NCI-H1417 treated with DMSO at 0.1 percent for 48 hours (cell line): ENCODE measurements at regions not wholly inside any gene's neighbourhood (a gene's known extent, or its start where the extent isn't known, plus 50 kb on each side); places are given as distances from the start of the nearest gene placed in this dataset.

Experiments used
- DNase-seq: peaks from one replicate; lab custom pipeline; 2025; lab: John Stamatoyannopoulos, UW

DNA sequence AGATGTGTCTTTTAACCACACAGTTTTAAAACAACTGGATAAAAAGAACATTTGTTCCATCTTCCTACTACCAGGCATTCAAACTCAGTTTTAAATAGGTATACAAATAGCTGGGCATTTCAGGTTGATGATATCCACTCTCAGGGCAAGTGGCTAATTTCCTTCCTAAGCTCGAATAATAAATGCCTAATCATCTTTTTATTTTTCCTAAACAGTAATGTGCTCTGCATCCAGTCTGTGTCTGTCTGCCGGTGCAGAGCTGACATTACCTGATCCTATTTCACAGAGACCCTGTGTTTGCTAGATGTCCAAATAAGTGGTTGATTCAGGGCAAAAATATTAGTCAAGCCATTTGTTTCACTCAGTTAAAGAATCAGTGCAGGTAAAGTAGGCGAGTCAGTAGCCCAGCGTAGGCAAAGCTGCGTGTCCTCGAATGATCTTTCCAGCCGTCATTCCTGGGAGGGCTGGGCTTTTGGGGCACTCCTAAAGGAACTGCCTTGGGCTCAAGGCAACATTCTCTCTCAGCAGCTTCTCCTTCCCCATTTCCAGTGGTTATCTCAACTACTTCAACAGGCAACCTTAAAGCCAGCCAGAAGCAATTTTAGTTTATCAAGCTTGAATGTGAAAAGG is 74.2 kb upstream of the BMP2 start:
- DNase-seq = no peak

DNA sequence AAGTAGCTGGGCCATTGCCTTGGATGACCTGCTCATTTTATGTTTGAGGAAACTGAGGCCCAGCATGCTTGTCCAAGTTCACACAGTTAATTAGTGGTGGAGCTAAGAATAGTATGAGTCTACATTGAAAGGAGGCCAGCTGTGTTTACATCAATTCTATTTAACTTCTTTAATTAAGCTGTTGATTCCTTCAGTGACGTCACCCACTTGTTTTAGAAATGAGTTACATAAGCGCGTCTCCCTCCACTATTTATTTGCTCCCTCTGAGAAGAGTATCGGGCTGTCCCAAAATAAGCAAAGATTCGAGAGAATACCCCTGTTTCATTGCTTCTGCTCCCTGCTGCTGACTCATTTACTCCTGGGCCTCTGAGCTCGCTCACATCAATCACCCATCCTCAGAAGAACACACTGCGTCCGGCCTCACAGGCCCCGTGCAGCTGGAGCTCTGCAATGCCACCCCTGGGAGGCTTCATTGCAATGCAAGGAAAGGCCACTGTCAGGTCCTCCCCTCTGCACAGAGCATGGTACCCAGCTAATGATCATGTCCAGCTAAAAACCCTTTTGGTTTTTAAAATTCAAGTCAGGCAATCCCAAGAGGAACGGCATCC is 74.8 kb upstream of the BMP2 start:
- no peak for DNase-seq

DNA sequence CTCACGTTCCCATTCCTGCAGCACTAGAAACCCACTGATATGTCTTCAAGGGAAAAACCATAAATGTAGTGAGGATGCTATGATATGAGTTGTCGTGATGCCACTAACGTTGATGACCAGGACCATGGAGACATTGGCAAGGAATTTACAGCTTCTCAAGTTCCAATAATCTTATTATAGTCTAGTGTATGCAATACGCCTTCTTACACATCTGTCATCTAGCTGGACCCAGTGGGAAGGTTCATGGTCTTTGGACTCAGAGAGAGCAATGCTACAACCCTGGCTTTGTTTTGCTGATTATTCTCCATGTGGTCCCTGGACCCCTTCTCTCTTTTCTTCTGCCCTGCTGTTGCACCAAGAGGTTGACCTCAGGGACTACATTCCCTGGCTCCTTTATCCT is 76.0 kb upstream of the BMP2 start:
- no peak for DNase-seq

DNA sequence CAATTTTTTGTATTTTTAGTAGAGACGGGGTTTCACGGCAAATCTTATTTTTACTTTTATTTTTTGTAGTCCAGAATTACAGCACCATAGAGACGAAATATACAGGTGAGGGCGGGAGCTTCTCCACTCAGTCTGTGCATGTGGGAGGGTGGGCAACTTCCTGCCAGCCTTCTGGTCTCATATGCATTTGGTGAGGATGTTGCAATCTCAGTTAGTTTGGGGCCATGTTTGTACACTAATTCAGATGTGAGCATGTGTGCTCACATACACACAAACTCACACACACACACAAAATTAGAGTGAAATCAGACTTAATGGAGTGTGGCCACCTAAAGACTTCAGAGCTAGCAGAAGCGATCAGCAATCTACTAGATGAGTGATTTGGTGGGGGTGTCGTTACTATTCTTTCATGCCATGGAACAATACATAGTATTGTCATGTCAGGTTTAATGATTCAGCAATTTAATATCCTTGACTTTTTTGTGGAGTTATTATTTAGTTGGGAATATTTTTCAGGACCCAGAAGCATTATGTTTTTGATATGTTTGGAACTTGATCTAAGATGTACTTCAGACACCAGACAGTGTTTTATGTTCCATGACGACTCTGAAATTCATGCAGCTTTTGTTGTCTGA is 78.0 kb upstream of the BMP2 start:
- DNase-seq = no peak

DNA sequence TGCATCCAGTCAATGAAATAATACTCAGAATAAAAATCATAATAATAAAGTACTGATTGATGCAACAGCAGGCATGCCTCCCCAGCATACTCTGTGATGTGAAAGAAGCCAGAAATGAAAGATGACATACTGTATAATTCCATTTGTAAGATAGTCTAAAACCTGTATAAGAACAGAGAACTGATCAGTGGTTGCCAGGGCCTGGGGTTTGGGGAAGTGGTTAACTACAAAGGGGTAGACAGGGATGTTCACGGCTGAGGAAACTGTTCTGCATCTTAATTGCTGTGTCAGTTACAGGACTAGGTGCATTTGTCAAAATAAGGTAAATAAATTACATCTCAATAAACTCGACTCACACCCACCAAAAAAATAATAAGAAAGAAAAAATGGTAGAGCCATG is 81.3 kb upstream of the BMP2 start:
- no peak for DNase-seq

DNA sequence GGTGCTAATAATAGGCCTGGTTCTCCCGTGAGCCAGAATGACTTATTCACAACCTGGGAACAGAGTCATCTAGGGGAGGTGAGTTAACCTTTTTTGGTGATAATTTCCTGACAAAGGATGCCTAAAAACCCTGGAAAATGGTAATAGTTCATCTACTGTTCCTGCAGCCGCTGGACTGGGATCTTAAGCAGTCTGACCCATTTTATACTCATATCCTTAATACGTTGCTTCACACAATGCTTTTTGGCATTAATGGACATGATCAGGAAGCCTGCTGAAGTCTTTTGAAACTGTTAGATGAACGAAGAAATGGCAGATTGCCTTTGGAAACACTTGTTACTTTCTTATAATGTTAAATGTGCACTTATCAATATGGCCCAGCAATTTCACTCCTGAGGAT is 81.9 kb upstream of the BMP2 start:
- no peak for DNase-seq

DNA sequence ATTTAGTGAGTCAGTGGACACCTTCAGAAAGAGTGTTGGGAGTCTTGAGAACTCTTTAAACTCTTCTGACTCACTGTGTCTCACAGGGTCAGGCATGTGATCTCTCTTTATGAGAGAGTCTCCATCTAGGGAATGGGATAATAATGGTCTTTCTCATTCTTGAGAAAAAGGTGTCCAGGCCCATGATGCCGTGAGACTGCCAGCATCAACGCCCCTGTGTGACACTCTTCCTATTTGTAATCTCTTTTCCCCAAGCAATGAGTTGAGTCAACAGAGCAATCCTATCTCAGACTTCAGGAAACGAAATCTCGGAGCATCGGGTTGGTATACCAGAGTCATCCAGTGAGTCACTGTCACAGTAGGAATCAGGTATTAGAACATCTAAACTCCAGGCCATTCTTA is 82.3 kb upstream of the BMP2 start:
- no peak for DNase-seq

DNA sequence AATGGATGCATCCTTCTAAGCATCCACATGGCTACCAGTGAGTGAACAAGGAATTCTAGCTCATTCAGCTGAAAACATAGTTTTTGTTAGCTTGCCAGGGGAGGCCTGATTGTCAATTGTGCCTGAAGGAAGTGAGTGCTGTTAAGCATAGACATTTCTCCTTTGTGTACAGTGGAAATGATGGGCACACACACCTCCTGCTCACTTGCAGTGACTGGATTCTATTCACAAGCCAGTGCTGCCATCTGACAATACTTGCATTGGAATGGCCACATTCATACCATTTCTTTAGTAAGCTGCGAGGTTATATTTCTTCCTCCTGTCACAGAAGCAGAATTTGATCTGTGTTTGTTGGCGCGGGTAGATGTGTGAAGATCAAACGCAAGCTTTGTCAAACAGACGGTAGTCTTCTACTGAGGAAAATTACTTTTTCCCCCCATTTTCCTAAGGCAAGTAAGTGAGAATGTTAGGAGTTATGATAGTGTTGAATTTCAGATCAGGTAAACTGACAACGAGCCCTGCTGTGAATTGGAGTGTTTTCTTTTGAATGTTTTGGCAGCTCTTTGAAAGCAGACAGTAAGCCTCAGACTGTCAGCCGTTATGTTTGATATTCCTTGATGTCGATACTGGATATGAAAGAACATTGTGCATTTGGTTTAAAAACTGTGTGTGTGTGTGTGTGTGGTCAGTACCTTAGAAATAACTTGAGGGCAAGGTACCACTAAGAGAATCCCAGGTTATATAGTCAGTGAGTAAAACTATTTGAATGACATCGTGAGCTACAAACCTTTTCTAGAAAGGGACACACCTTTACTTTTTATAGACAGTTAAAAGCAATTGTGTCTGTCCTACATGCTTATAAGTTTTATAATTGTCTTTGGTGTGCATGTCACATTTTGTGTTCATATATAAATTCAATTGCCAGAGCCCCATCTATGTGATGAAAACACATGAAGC is 84.2 kb upstream of the BMP2 start:
- no peak for DNase-seq

DNA sequence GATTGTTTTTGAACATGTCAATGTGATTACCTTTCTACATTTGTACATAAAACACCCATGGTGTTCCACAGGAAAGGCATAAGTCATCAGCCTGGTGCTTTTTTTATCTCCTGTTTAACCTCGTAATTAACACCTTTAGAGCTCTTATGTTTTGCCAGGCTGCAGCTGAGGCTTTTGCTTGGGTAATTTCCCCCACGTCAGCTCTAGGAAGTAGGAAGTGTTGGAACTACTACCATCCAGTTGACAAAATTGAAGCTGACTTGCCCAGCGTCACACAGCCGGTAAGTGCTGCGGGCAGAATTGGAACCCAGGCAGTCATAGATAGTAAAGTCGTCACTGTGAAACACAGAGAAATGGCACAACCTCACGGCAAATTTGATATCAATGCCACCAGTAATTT is 86.6 kb upstream of the BMP2 start:
- peak; percentile 52 for DNase-seq

DNA sequence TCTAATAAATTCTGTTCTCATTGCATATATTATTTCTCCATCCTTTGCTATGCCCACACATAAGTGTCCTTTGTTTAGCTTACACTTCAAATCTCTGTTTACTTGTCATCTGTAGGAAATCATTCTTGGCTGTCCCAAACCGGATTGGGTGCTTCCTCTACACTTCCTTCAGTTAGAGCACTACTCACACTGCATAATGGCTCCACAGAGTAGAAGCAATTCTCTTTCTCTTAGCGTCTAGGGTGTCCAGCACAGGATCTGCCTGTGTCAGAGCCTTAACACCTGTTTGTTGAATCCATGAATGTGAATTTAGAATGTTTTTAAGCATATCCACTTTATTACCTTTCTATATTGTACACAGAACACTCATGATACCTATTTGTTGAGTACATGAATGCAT is 87.0 kb upstream of the BMP2 start:
- peak; percentile 52 for DNase-seq

DNA sequence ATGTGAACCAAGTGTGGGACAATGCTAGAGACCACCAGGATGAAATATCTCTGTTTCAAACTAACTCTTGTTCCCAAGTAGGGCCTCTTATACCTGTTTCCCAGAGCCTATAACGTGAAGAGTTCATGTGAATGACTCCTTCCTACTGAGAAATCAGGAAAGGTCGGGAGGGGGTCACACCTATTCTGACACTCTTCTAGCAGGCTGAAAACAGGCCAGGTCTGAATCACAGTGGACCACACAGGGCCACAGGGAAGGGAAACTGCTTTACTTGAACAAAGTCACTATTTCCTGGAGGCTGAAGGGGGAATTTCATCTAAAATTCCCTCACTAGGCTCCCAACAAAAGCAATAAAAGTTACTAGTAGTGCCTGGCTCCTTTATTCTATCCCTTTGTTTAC is 88.4 kb upstream of the BMP2 start:
- no peak for DNase-seq

DNA sequence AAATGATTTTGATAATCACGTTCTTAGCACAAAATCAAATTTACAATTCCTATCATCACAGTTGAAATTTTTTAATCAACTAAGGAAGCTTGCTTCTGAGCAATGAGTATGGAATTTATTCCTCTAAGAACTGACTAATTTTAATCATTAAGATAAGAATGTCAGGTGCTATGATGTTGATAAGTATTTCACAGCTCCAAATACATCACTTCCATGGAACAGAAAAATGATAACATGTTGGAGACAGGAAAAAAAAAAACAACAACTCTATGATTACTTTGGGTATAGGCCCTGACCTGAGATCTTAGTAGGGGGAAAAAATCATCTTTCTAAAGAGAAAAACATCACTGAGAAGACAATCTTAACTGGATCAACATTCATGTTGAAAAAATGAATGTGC is 89.4 kb upstream of the BMP2 start:
- no peak for DNase-seq

DNA sequence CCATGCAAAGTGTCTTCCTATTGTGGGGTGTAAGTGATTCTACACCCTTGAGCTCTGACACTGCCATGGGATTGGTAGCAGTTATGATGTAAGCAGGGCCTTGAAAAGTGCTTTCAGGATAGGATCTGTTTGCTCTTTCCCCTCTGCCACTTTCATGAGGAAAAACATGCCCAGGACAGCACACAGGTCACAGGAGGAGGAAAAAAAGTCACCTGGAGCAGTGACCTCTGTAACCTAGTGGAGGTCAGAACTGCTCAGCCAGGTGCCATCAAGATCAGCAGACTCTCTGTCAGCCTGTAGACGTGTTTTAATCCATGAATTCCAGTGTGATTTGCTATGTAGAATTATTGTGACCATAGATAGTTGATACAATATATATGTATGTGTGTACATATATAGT is 92.7 kb upstream of the BMP2 start:
- no peak for DNase-seq

DNA sequence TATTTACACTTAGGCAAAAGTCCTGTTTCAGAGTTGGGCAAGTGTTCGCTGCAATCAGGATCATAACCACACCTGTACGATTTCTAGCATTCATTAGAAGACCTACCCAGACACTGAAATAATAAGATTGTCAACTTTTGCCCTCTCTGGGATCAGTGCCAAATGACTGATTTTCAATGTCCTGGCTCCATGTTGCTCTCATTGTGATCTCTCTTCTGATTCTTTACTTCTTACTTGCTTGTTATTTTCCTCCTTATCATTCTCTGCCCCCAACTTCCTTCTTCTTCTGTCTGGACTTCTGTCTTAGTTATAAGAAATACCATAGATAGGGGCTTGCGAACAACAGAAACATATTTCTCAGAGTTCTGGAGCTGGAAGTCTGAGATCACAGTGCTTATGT is 94.4 kb upstream of the BMP2 start:
- DNase-seq = no peak

DNA sequence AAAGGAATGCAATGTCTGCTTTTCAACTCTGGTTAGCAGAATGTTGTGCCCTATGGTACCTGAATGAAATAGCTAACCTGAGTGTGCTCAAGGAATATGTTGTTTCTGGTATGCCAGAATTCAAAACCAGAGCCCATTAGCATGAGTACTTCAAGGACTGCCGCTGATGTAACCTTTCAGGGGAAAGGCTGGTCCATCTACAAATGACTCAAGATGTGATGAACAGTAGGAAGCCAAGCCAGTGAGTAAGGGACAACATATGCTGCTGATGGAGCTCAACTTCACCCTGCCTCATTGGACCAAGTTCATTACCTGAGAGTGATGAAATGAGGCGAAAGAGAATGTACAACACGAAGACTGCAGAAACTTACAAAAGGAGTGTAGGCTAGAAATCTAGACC is 95.7 kb upstream of the BMP2 start:
- DNase-seq = no peak

DNA sequence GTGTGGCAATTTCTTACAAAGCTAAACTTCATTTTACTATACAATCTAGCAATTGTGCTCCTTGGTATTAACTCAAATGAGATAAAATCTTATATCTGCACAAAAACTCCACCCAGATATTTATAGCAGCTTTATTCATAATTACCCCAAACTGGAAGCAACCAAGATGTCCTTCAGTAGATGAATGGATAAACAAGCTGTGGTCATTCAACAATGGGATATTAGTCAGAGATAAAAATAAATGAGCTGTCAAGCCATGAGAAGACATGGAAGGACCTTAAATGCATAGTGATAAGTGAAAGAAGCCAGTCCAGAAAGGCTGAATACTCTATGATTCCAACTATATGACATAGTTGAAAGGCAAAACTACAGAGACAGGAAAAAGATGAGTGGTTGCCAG is 98.9 kb upstream of the BMP2 start:
- DNase-seq = no peak

DNA sequence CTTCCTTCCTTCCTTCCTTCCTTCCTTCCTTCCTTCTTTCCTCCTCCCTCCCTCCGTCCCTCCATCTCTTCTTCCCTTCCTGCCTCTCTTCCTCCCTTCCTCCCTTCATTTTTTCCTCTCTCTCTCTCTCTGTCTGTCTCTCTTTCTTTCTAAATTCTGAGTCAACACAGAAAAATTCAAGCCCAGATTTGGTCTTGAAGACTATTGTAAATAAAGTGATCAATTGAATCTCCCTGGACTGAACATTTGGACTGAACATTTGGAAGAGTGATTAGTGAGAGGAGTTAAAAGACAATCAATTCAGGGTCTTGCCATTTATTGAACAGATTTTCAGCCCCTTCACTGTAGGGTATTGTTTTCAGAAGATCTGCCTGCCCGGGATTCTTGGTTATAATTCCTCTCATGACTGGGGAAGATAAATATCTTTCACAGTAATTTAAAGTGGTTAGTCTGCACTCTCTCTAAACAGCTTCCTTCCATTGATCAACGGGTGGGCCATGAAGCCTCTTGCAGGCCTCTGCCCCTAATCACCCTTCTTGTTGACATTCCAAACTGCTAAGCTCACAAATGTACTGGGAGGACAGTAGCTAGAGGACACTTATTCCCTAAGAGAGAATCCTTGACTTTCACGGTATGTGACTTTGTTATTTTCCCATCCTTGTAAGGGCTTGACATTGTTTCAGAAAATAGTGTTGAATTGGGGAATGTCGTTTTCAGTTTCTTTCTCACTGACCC is 101.7 kb upstream of the BMP2 start:
- no peak for DNase-seq

DNA sequence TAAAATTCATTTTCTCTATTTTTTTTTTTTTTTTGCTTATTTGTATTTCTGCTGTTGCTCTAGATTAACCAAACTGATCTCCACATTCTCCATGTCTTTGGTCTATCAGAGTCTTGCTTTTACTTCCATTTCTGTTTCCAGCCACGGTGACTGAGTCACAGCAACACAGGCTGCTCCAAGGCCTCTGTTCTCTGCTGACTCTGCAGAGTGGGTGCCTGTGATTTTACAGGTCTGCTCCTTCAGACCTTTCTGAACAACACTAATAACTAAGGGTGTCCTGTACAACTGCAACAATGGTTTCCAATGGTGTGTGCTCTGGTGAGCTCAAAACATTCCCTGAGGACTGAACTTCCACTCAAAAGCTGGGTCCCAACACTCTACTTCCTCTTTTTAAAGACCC is 102.3 kb upstream of the BMP2 start:
- DNase-seq = no peak

DNA sequence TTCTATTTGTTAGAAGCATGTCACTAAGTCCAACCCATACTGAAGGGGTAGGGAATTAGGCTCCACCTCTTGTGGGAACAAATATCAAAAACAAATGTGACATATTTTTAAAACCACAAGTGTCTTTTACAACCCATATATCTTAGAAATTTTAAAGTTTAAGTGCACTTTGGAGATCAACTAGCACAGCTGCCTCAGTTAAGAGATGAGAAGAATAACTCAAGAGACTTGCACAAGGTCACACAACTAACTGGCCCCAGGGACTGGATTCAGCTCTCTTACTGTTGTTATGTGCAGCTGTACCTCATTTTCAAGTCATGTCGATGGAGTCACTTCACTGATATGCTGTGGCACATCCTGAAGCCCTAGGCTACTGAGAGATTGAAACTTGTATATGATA is 102.9 kb upstream of the BMP2 start:
- no peak for DNase-seq

DNA sequence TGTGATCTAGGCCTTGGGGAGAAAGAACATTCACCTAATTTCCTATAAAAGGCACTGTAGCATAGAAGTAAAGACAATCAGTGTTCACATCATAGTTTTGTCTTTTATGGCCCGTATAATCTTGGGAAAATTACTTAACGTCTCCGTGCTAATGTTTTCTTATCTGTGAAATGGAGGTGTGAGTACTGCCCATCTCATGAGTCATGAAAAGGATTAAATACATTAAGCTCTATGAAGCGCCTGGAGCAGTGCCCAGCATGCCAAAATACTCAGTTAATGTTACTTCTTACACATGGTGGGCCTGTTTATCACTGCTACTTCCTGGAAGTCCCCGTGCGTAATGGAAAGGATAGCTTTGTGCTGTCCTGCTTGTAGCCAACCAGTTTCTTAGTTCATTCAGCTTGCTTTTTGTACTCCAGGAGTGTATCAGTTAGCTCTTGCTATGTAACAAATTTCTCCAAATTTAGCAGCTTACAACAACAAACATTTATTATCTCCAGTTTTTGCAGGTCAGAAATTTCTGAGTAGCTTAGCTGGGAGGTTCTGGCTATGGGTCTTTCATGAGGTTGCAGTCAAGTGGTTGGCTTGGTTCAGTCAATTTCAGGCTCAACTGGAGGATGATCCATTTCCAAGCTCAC is 103.6 kb upstream of the BMP2 start:
- DNase-seq = no peak

DNA sequence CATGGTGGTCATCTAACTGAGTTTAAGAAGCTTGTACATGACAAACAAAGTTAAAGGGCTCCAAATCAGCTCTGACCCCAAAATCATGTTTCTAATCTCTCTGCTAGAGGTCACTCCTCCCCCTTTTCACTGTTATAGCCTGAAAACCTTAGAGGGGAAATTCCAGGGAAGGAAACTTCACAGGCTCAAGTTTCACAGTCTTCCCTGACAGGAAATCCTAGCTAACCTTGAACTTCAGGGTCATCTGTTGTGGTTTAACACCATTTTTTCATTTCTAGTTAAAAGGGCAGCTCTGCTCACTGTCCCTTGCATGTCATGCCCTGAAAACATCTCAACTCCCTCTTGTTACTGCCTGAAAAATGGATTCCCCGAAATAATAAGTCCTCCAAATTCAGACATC is 104.4 kb upstream of the BMP2 start:
- no peak for DNase-seq

DNA sequence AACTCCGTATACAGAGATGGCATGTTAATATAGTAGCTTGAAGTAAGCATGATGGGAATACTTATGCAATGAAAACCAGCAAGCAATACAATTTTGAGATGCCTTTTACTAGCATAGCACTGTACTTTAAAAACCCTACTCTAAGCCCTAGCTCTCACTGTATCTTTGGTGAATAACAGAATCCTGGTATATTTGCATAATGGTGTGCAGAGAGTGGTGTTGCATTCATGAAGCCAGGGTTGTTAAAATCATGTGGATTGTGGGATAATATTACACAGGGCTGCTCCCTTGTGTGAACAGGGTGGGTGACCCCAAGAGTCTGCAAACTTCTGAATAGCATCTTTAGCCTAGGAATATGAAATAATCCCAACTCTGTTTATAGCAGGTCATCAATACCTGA is 105.2 kb upstream of the BMP2 start:
- no peak for DNase-seq
